GDM1 (cell line): ENCODE measurements at regions not wholly inside any gene's neighbourhood (a gene's known extent, or its start where the extent isn't known, plus 50 kb on each side); places are given as distances from the start of the nearest gene placed in this dataset.
A peak's percentile ranks its signal among the peaks of the same experiment; 100 is the strongest.

Source experiments
- DNase-seq: peaks from one replicate; lab custom pipeline; 2025; lab: John Stamatoyannopoulos, UW

- no peak for DNase-seq
Observed at GRCh38 chr12:46465307-46465706, 92.7 kb upstream of the SLC38A2 start.

GRCh38 chr12:46464863-46465262 is 92.3 kb upstream of the SLC38A2 start:
- no peak for DNase-seq

- DNase-seq: no peak
Observed at GRCh38 chr12:46462641-46463355, 90.2 kb upstream of the SLC38A2 start.

GRCh38 chr12:46461907-46462640 is 89.5 kb upstream of the SLC38A2 start:
- no peak for DNase-seq

GRCh38 chr12:46461459-46461858 is 88.9 kb upstream of the SLC38A2 start:
- DNase-seq: no peak

GRCh38 chr12:46460682-46461210 is 88.2 kb upstream of the SLC38A2 start:
- DNase-seq: no peak

GRCh38 chr12:46459861-46460545 is 87.4 kb upstream of the SLC38A2 start:
- DNase-seq: peak; percentile 69

GRCh38 chr12:46459111-46459510 is 86.5 kb upstream of the SLC38A2 start:
- no peak for DNase-seq

GRCh38 chr12:46458500-46459102 is 86.0 kb upstream of the SLC38A2 start:
- no peak for DNase-seq

GRCh38 chr12:46457958-46458357 is 85.4 kb upstream of the SLC38A2 start:
- DNase-seq: no peak

- DNase-seq: no peak
Observed at GRCh38 chr12:46456356-46457334, 84.1 kb upstream of the SLC38A2 start.

- DNase-seq: no peak
Observed at GRCh38 chr12:46455648-46456352, 83.2 kb upstream of the SLC38A2 start.

- no peak for DNase-seq
Observed at GRCh38 chr12:46454981-46455380, 82.4 kb upstream of the SLC38A2 start.

- no peak for DNase-seq
Observed at GRCh38 chr12:46453428-46453827, 80.9 kb upstream of the SLC38A2 start.

- DNase-seq: no peak
Observed at GRCh38 chr12:46452776-46453175, 80.2 kb upstream of the SLC38A2 start.

- DNase-seq: no peak
Observed at GRCh38 chr12:46452061-46452615, 79.6 kb upstream of the SLC38A2 start.

- DNase-seq: no peak
Observed at GRCh38 chr12:46451276-46452021, 78.9 kb upstream of the SLC38A2 start.

GRCh38 chr12:46450279-46450748 is 77.7 kb upstream of the SLC38A2 start:
- peak; percentile 45 for DNase-seq

GRCh38 chr12:46449856-46450255 is 77.3 kb upstream of the SLC38A2 start:
- DNase-seq: no peak
